Endothelial cell of umbilical vein (primary cell): ENCODE measurements at regions not wholly inside any gene's neighbourhood (a gene's known extent, or its start where the extent isn't known, plus 50 kb on each side); places are given as distances from the start of the nearest gene placed in this dataset.

Source experiments
- CTCF ChIP-seq, 2 donors: IDR thresholded peaks; 1 replicate in 1 of 2; 2 replicates in 1 of 2; pipeline ENCODE4 v1.5.1; 2011; ENCODE audit warnings: low read length in 2 of 2, mild to moderate bottlenecking in 2 of 2, moderate library complexity in 2 of 2, control low read depth in 1 of 2, inconsistent platforms in 1 of 2, low read depth in 1 of 2; ENCODE audit not compliant: insufficient read depth in 1 of 2; ENCODE audit errors: extremely low read depth in 1 of 2
- EZH2 ChIP-seq: IDR thresholded peaks from 2 replicates; pipeline ENCODE4 v1.6.1; 2012; ENCODE audit warnings: borderline replicate concordance, low read depth, mild to moderate bottlenecking, moderate library complexity, low read length, inconsistent platforms; ENCODE audit not compliant: severe bottlenecking
- GATA2 ChIP-seq: IDR thresholded peaks from 2 replicates; pipeline ENCODE4 v1.7.0; 2011; ENCODE audit warnings: low read depth, mild to moderate bottlenecking, moderate library complexity, mixed read lengths, low read length; ENCODE audit not compliant: insufficient read length, insufficient read depth
- MAX ChIP-seq: IDR thresholded peaks from 2 replicates; pipeline ENCODE4 v1.6.1; 2011; ENCODE audit not compliant: insufficient read depth, insufficient read length
- POLR2A ChIP-seq: IDR thresholded peaks from 2 replicates; pipeline ENCODE4 v1.6.1; 2012; ENCODE audit warnings: low read depth, mild to moderate bottlenecking, control low read depth, low read length
- POLR2AphosphoS5 ChIP-seq: IDR thresholded peaks from 2 replicates; pipeline ENCODE4 v1.6.1; 2012; ENCODE audit warnings: low read depth, mild to moderate bottlenecking, control low read depth, low read length, moderate library complexity; ENCODE audit not compliant: insufficient read depth

GRCh38 chr18:54673936-54674335 lies 82.9 kb downstream of the DYNAP start:
- no peak for TF ChIP-seq CTCF (IDR thresholded peaks at IDR 0.05; ENCODE audit: extremely low read depth in 1 of 2, insufficient read depth in 1 of 2, low read depth in 1 of 2, low read length in 2 of 2)
- TF ChIP-seq GATA2 = no peak
- no peak for TF ChIP-seq MAX
- no peak for TF ChIP-seq POLR2AphosphoS5
- TF ChIP-seq POLR2A = no peak
- no peak for TF ChIP-seq EZH2
